ENCODE measurements at regions not wholly inside any gene's neighbourhood (a gene's known extent, or its start where the extent isn't known, plus 50 kb on each side); places are given as distances from the start of the nearest gene placed in this dataset.
"Not testable (repeated sequence)": the region's sequence is repeated elsewhere in the genome, so short reads cannot be mapped to it uniquely, and the experiment has no call there.

- Histone ChIP-seq H3K4me2 (no peak overlapping the region), H3K36me3 (replicated peaks; ENCODE audit: insufficient read depth, low read depth) (no peaks in the 10 kb centered on the region), H3K4me1 (ENCODE audit: insufficient read depth) (no peaks in the 10 kb centered on the region), H2AFZ (no peak overlapping the region), H4K20me1 (ENCODE audit: insufficient read depth, poor library complexity, severe bottlenecking) (no peaks in the 10 kb centered on the region), H3K9me3 (ENCODE audit: low read depth) (no peaks in the 10 kb centered on the region), H3K79me2 (no peaks in the 10 kb centered on the region), H3K27ac (no peak overlapping the region), H3K9me2 (replicated peaks; ENCODE audit: insufficient read depth) (no peaks in the 10 kb centered on the region), H3K4me3 (no peak overlapping the region), H3K27me3 (no peaks in the 10 kb centered on the region)
- 84% methylated on average over 2 of the region's 2 CpGs for WGBS (ENCODE audit: low lambda C conversion rate, missing lambda C conversion rate)
- DNase-seq (ENCODE audit: low spot score), result no peak
- TF ChIP-seq EZH2 (IDR thresholded peaks at IDR 0.05; ENCODE audit: borderline replicate concordance) (no peak), EZH2phosphoT487 (IDR thresholded peaks at IDR 0.05; ENCODE audit: low read depth, severe bottlenecking, unreplicated experiment) (no peak)
These were observed 102.9 kb upstream of the PIK3R1 start for GRCh38 chr5:68112658-68113057.

- H3K27me3 ChIP-seq, result no peaks in the 10 kb centered on the region
- H3K4me1 ChIP-seq (ENCODE audit: insufficient read depth), result no peaks in the 10 kb centered on the region
- no peak overlapping the region for H3K4me2 ChIP-seq
- H3K9me3 ChIP-seq (ENCODE audit: low read depth), result no peaks in the 10 kb centered on the region
- no peaks in the 10 kb centered on the region for H3K9me2 ChIP-seq (replicated peaks; ENCODE audit: insufficient read depth)
- no peak overlapping the region for H2AFZ ChIP-seq
- TF ChIP-seq EZH2phosphoT487 (IDR thresholded peaks at IDR 0.05; ENCODE audit: low read depth, severe bottlenecking, unreplicated experiment), result no peak
- no peak for TF ChIP-seq CTCF (IDR thresholded peaks at IDR 0.05; ENCODE audit: poor library complexity)
- no peak for TF ChIP-seq EZH2 (IDR thresholded peaks at IDR 0.05; ENCODE audit: borderline replicate concordance)
- H3K27ac ChIP-seq, result no peak overlapping the region
- no peak overlapping the region for H3K4me3 ChIP-seq
- no peaks in the 10 kb centered on the region for H3K36me3 ChIP-seq (replicated peaks; ENCODE audit: insufficient read depth, low read depth)
- 91% methylated on average over 1 of the region's 1 CpG for WGBS (ENCODE audit: low lambda C conversion rate, missing lambda C conversion rate)
- no peak for DNase-seq (ENCODE audit: low spot score)
- H4K20me1 ChIP-seq (ENCODE audit: insufficient read depth, poor library complexity, severe bottlenecking), result no peaks in the 10 kb centered on the region
- no peaks in the 10 kb centered on the region for H3K79me2 ChIP-seq
These were observed 104.7 kb upstream of the PIK3R1 start for GRCh38 chr5:68110894-68111293.

GRCh38 chr5:68110264-68110663 is 105.3 kb upstream of the PIK3R1 start:
- 71% methylated on average over 1 of the region's 1 CpG for WGBS (ENCODE audit: low lambda C conversion rate, missing lambda C conversion rate)
- H3K4me2 ChIP-seq, result no peak overlapping the region

GRCh38 chr5:68104217-68104616 is 111.3 kb upstream of the PIK3R1 start:
- not testable (repeated sequence) for H3K4me1 ChIP-seq (ENCODE audit: insufficient read depth); H2AFZ ChIP-seq; H3K27ac ChIP-seq; H3K9me3 ChIP-seq (ENCODE audit: low read depth); H3K79me2 ChIP-seq; H4K20me1 ChIP-seq (ENCODE audit: insufficient read depth, poor library complexity, severe bottlenecking); H3K4me2 ChIP-seq; H3K9me2 ChIP-seq (replicated peaks; ENCODE audit: insufficient read depth); H3K27me3 ChIP-seq; H3K4me3 ChIP-seq; H3K36me3 ChIP-seq (replicated peaks; ENCODE audit: insufficient read depth, low read depth); DNase-seq (ENCODE audit: low spot score)
- 91% methylated on average over 2 of the region's 2 CpGs for WGBS (ENCODE audit: low lambda C conversion rate, missing lambda C conversion rate)

More at GRCh38 chr5:68110264-68110663, 105.3 kb upstream of the PIK3R1 start:
- Histone ChIP-seq H2AFZ (no peak overlapping the region), H3K79me2 (no peaks in the 10 kb centered on the region), H3K27ac (no peak overlapping the region), H3K36me3 (replicated peaks; ENCODE audit: insufficient read depth, low read depth) (no peaks in the 10 kb centered on the region), H3K4me1 (ENCODE audit: insufficient read depth) (no peaks in the 10 kb centered on the region), H3K27me3 (no peaks in the 10 kb centered on the region), H4K20me1 (ENCODE audit: insufficient read depth, poor library complexity, severe bottlenecking) (no peaks in the 10 kb centered on the region), H3K9me3 (ENCODE audit: low read depth) (no peaks in the 10 kb centered on the region), H3K9me2 (replicated peaks; ENCODE audit: insufficient read depth) (no peaks in the 10 kb centered on the region), H3K4me3 (no peak overlapping the region)
- no peak for TF ChIP-seq CTCF (IDR thresholded peaks at IDR 0.05; ENCODE audit: poor library complexity)
- no peak for TF ChIP-seq EZH2 (IDR thresholded peaks at IDR 0.05; ENCODE audit: borderline replicate concordance)
- no peak for TF ChIP-seq EZH2phosphoT487 (IDR thresholded peaks at IDR 0.05; ENCODE audit: low read depth, severe bottlenecking, unreplicated experiment)
- DNase-seq (ENCODE audit: low spot score), result no peak

- H3K27me3 ChIP-seq; H3K4me3 ChIP-seq; H3K27ac ChIP-seq; DNase-seq (ENCODE audit: low spot score); H2AFZ ChIP-seq; H4K20me1 ChIP-seq (ENCODE audit: insufficient read depth, poor library complexity, severe bottlenecking); H3K4me2 ChIP-seq; H3K9me3 ChIP-seq (ENCODE audit: low read depth); H3K36me3 ChIP-seq (replicated peaks; ENCODE audit: insufficient read depth, low read depth); H3K9me2 ChIP-seq (replicated peaks; ENCODE audit: insufficient read depth); H3K79me2 ChIP-seq; H3K4me1 ChIP-seq (ENCODE audit: insufficient read depth): not testable (repeated sequence)
- WGBS (ENCODE audit: low lambda C conversion rate, missing lambda C conversion rate), result 94% methylated on average over 4 of the region's 4 CpGs
These were observed 112.3 kb upstream of the PIK3R1 start for GRCh38 chr5:68103297-68103696.

Data from hepatocyte (in vitro differentiated cells).